OCI-LY1 (cell line): ENCODE measurements at regions not wholly inside any gene's neighbourhood (a gene's known extent, or its start where the extent isn't known, plus 50 kb on each side); places are given as distances from the start of the nearest gene placed in this dataset.

ENCODE experiments used
- CTCF ChIP-seq: fragments of 200-600 bp; sonication (generic), shearing (Covaris generic); IDR thresholded peaks from 2 replicates; pipeline ENCODE4 v1.5.1; 2017; ENCODE audit warnings: mild to moderate bottlenecking, antibody characterized with exemption, low read length, moderate library complexity, mixed read lengths
- EZH2 ChIP-seq: fragments of 200-600 bp; sonication (generic), shearing (Covaris generic); IDR thresholded peaks from 2 replicates; pipeline ENCODE4 v1.8.0; 2017; ENCODE audit warnings: borderline replicate concordance, mixed run types, mild to moderate bottlenecking, antibody characterized with exemption, low read length, moderate library complexity, mixed read lengths

- TF ChIP-seq CTCF (no peak), EZH2 (no peak)
These were observed 95.2 kb upstream of the DKK2 start for GRCh38 chr4:107131295-107131694.
